ENCODE measurements at regions not wholly inside any gene's neighbourhood (a gene's known extent, or its start where the extent isn't known, plus 50 kb on each side); places are given as distances from the start of the nearest gene placed in this dataset.
"Not testable (repeated sequence)": the region's sequence is repeated elsewhere in the genome, so short reads cannot be mapped to it uniquely, and the experiment has no call there.

DNA sequence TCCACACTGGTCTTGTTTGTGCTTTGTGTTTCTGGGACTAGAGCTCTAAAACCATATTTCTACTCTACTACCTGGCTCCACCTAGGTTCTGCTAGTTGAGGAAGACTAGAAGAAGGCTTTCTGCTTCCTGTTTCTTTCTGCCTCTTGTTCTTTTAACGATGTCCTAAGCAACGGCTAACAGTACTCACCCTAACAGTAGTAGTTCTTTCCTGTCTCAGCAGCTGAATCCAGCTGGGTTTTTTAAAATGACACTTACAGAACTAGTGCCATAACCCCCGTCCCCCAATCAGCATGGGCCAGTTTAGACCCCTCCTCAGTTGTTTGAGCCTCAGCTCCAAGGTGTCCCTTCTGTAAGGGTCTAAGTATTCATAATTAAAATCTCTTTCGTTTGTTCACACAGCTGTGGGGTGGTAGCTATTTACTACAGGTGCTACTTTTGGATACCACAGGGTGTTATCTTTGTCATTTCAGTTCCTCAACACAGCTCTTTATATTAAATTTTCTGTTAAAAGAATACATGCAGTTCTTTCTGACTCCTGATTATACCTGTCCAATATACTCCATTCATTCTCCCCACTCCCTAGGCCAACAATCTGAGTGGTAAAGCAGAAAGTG, 790.2 kb downstream of the DHX35 start:
- in situ Hi-C loops (cut with MboI; ENCODE audit: low sequenced_read_pairs), result no loop called here

DNA sequence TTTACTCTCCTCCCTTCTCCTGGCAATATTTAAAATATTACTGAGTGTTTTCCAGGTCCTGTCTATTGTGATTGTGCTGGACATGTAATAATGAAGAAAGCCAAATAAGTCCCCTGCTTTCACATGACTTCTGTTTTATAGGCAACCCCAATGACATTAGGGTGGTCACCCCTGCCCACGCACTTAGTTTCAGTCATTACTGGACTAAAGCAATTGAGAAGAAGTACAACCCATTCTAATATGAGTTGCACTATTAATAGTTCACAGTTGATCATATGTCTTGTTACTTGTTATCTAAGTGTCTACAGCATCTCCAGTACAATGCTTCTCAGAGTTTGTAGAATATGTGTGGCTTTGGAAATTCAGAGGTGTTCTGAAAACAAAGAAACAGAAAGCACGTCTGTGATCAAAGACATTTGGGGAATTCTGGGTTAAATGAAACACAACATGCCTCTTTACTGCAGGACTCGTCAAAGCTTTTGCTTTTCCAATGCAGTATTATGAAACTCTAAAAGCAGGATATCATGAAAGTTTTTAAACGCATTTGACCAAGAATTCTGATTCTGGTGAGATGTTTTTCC, 789.5 kb downstream of the DHX35 start:
- in situ Hi-C loops (cut with MboI; ENCODE audit: low sequenced_read_pairs), result no loop called here

DNA sequence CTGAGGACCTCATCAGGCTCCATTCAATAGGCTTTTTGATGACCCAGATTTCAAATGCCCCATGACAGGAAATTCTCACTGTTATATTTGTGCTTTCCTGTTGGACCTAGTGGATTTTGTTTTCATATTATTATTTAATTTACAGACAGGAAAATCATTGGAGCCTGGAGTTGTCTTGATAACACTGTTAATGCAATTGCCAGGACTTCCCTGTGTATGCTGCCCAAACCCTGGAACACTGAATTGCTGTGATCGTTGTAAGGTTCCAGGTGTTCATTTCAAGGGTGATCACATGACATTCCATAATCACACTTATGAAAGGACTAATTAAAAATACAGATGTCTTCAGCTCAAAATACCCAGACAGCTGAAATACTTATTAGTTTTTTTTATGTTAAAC, 783.2 kb downstream of the DHX35 start:
- in situ Hi-C loops (cut with MboI; ENCODE audit: low sequenced_read_pairs), result no loop called here

DNA sequence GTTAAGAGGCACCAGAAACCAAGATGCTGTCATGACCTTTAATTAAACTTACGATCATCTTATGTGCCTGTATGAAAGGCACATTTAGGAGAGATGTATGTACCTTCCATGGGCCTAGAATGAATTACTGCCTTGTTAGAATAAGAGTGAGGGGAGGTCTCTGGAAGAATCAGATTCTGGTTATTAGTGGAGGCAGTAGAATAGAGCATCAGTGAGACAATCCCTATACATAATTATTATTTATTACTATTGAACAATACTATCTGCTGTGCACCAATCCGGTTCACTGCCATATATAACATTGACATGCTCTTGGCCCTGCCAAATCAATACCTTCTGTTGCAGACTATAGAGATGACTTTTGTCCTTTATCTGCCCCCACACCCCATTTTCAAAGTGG, 776.5 kb downstream of the DHX35 start:
- in situ Hi-C loops (cut with MboI; ENCODE audit: low sequenced_read_pairs), result no loop called here

DNA sequence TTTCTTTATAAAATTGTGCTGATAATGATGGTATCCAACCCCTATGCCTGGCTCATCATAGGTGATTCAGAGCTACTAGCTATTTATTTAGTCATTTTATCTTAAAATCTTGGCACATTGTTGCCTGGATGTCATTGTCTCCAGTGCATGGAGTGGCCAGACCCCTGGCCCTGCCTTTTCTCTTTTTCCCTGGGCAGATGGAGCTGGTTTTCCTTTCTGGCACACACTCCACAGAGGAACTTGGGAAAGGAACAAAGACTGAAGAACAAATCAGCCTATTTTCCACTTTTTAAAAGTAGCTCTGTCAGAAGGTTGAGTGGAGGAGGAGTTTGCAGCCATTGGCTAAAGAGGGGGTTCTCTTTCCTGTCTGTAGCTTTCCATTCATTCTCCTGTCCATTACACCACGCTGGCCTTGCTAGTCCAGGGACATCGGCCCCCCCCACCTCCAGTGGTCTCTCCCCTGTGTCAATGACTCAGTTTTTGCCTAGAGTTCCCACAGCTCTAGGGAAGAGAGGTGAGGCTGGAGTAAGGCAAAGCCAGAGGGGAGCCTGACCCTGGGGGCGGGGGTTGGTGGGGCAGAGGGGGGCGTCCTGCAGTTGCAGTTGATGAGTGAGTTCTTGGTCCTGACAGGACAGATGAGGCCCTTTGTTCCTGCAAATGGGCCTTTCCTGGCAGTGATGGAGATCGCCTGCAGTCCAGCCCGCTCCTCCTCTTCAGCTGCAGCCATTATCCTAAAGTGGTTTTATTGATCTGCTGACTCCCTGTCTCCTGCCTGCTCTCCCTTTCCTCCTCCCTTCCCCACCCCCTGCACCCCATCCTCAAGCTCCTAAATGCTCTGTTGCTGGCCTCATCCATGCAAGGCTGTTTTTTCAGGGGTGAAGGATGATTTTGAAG, 774.5 kb downstream of the DHX35 start:
- in situ Hi-C loops (cut with MboI; ENCODE audit: low sequenced_read_pairs), result no loop called here

DNA sequence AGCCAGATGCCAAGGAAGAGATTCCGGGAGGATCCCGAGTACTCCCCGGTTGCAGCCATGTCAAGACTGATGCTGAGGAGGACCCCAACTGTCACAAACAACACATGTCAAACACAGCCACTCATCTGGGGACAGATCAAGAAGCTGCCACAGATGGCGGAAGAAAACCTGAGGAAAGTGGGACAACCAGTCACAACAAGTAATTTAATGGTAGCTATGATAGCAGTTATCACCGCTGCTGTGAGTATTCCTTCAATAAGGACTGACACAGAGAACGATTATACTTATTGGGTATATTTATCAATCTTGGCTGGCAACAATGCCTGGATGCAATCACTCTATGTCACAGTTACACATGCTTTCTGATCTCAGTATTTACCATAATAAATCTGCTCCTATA, 763.4 kb downstream of the DHX35 start:
- in situ Hi-C loops (cut with MboI; ENCODE audit: low sequenced_read_pairs), result not testable (repeated sequence)

DNA sequence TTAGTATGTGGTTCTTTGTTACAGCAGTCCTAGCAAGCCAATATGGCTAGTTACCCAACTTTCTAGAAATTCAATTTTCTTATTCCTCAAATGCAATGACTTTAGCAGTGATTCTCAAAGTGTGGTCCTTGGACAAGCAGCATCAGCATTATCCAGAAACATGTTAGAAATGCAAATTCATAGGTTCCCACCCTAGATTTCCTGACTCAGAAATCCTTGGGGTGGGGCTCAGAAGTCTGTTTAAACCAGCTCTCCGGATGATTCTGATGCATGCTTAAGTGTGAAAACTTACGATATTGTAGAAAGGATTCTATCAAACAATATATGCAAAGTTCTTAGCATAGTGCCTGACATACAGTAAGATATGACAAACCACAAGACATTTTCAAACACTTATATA, 757.1 kb downstream of the DHX35 start:
- in situ Hi-C loops (cut with MboI; ENCODE audit: low sequenced_read_pairs), result no loop called here

DNA sequence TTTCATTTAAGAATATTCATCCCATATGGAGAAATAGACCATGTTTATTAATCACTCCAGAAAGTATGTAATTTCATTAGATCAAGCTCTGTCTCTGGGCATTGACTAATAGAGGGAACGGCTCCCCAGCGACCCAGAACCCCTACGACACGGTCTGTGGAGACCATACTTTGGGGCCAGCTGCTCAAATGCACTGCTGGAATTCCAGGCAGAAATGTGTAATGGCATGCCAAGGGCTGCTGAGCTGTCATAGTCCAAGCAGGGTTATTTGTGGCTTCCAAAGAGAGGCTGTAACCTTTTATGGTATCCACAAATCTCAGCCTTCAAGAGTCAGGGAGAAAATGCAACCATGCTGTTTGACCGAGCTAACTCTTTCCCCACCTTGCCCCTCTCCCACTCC, 755.8 kb downstream of the DHX35 start:
- in situ Hi-C loops (cut with MboI; ENCODE audit: low sequenced_read_pairs), result no loop called here

DNA sequence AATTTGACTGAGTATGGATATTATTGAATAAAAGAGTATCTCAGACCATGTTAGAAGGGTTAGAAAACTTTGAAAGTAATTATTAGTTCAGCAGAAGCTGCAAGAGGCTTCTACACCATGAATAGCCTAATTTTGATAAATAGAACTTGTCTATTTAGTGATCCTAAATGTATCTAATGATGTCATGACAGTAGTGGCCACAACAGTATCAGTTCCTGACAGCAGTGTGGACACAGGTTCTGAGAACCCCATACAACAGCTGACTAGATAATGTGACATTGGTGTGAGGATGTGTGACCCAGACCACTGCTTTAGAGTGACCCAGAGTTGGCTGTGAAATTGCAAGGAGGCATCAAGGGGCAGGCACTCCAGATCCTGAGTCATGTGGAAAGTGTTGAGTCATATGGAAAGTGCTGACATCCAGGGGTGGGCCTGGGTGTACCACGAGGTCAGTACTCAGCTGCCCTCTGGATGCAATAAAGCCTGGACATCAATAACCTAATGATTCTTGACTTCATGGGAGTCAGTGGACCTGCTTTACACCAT, 754.7 kb downstream of the DHX35 start:
- in situ Hi-C loops (cut with MboI; ENCODE audit: low sequenced_read_pairs), result no loop called here

DNA sequence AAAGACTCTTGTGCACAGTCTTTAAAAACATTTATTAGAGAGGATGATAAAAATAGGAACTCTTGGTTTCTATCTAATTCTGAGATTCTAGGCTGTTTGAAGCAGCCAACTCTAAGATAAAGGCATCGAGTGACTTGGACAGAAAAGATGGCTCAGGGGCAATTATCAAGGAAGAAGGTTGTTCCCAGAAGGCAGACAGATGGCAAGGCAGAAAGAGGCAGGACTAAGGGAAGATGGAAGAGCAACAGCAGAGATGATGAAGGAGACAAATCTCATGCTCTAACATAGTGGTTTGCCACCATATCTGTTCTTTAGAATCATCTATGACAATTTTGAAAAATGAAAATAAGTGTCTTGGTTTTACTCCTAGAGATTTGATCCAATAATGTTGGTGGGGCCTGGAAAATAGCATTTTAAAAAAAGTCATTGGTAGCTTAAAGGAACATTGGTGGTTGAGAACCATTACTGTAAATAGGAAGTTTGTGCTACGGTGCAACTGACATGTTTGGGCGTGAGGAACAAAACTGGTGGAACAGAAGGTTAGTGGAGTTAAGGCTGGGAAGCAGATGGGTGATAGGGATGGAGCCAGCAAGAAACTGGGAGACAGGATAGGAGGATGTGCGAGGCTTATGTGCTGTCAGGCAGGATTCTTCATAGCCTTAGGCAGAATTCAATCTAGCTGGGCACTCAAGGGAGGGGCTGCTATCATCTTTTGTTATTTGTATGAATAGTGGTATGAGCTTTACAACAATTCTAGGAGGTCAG, 751.1 kb downstream of the DHX35 start:
- in situ Hi-C loops (cut with MboI; ENCODE audit: low sequenced_read_pairs), result no loop called here

DNA sequence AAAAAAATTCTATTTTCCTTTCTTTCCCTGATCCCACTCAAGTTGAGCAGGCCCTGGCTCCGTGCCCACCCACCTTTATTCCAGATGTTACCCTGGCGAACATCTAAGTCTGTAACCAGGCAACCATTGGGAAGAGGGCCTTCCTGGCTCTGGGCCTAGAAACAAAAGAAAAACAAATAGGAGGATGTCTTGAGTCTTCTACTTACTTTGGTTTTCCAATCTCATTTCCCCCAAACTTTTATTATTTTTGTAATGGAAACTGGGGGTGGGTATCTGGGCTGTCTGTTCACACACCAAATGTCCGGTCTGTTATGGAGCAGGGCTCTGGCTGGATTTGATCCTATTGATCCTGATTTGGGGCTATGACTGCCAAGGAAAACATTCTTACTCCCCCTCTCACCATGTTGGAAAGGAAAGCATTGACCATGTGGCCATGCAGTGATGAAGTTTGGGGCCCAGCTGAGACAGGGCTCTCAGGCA, 744.1 kb downstream of the DHX35 start:
- in situ Hi-C loops (cut with MboI; ENCODE audit: low sequenced_read_pairs), result no loop called here

DNA sequence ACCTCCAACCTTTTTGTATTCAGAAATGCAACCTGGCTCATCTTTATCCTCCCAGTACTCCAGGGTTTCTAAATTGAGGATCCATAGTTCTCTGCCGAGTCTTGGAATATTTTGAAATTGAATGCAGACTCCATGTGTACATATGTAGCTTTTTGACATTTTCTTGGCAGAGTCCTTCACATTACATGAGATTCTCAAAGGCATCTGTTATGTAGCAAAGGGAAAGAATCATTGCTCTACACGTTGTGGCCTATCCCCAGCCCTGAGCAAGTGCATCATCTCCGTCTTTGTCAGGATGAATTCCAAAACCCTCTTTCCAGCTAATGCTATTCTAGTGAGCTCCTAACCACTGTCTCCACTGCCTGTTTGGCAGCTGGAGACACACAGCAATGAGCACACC, 742.9 kb downstream of the DHX35 start:
- in situ Hi-C loops (cut with MboI; ENCODE audit: low sequenced_read_pairs), result no loop called here

DNA sequence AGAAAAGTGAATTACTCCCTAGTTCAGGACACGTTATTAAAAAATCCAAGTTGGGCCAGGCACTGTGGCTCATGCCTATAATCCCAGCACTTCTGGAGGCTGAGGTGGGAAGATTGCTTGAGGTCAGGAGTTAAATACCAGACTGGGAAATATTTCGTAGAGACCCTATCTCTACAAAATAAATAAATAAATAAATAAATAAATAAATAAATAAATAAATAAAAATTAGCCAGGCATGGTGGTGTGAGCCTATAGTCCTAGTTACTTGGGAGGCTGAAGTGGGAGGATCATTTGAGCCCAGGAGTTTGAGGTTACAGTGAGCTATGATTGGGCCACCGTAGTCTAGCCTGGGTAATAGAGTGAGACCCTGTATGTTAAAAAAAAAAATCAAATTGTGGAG, 741.2 kb downstream of the DHX35 start:
- in situ Hi-C loops (cut with MboI; ENCODE audit: low sequenced_read_pairs), result not testable (repeated sequence)

DNA sequence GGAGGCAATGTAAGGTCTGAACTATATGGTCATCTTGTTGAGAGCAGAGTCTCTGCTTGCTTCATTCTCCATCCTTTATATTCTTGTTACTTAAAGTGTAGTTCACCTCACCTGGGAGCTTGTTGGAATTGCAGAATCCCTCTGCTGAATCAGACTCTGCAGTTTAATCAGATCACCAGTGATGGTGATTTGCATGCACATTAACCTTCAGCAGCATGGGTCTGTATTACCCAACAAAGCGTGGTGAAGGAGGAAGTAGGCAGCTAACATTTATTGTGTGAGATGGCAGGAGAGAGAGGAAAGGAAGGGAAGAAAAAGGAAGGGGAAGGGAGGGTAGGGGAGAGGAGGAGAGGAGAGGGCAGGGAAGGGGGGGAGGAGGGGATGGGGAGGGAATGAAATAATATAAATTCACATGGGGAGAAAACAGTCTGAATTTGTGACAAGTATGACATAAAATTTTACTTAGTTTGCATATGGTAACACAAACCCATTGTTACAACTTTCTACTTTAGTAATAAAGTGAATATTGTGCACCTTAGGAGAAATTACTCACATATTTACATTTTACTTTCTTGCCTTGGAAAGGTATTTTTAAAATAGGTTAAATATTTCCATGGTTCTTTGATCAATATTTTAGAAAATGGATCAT, 740.7 kb downstream of the DHX35 start:
- in situ Hi-C loops (cut with MboI; ENCODE audit: low sequenced_read_pairs), result no loop called here

DNA sequence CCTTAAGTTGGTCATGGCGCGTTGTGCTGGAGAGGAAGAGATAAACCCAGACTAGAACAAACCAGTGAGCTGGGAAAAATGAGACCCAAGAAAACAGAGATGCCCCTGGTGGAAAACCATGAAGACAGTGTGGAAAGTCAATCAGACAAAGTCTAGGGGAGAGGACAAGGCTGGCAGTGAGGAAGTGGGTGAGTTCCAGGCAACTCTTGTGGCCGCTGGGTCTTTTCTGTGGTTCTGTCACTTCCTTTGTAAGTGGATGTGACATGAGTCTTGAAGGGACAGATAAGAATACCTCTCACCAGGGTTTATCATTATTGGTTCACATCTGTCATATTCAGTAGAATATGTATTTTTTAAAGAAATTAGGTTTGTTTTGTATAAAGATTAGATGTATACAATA, 738.4 kb downstream of the DHX35 start:
- in situ Hi-C loops (cut with MboI; ENCODE audit: low sequenced_read_pairs), result no loop called here

DNA sequence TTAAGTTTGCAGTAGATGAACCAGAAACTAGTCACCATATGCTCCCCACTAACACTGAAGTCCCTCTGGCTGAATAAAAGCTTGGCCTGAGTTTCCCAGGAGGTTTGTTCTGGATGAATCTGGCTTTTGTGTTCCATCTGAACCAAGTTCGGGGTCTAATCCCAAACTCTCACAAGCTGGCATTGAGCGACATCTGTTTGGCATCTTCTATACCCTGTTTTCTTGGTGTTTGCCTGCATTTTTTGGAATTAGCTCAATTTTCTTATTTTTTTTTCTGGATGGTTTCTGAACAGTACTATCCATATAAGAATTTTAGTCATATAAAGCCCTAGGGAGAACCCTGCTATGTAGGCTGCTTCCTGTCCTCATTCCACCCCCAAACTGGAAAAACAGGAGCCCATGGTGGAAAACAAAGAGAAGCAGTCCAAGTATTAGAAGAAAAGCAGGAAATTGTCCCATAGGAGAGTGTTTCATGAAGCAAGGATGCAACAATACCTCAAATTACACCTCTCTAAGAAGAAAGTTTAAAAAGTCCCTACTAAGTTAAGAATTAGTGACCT, 737.1 kb downstream of the DHX35 start:
- in situ Hi-C loops (cut with MboI; ENCODE audit: low sequenced_read_pairs), result no loop called here

DNA sequence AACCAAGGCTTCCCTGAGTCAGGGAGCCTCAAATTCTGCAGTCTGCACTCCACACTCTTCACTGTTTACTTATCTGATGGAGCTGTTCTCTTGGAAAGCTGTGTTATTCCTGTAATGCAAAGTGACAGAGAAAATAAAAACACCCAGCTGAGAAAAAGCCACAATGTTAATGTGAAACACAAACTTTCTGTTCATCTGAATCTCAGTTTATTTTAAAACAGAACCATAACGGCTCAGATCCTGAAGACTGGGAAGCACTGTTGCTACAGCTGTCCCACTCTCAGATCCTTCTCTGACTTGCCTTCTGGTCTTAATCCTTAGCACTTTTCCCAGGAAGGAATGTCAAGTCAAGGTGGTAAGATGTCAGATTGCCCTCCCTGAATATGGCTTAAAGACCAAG, 736.6 kb downstream of the DHX35 start:
- in situ Hi-C loops (cut with MboI; ENCODE audit: low sequenced_read_pairs), result no loop called here

DNA sequence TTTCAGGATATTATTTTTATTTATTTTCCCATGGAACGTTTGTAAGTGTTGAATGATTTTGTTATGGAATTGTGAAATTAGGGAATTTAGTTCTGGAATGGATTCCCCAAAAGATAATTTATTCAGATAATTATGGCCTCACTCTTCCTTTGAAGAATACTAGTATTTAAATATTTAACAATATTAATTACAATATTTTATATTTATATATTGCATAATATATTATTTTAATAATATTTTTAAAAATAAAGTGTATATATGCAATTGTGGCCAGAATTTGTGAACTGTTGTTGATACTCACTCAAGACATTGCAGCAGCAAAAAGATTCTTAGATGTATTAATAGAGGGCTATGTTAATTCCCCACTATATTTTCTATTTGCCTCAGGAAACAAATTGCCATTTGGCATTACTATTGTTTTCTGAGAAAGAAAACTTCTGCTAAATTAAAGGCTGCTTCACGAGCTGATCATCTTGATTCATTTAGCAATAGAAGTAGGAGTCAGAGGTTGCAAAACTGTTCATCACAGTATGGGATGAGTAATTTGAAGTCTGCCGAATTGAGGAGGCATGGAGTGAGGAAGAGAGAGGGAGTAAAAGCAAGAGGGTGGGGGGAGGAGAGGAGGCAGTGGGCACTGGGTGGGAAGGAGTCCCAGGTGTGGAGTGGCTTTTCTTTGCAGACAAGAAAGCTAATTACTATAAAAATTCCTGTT, 729.2 kb downstream of the DHX35 start:
- in situ Hi-C loops (cut with MboI; ENCODE audit: low sequenced_read_pairs), result no loop called here

DNA sequence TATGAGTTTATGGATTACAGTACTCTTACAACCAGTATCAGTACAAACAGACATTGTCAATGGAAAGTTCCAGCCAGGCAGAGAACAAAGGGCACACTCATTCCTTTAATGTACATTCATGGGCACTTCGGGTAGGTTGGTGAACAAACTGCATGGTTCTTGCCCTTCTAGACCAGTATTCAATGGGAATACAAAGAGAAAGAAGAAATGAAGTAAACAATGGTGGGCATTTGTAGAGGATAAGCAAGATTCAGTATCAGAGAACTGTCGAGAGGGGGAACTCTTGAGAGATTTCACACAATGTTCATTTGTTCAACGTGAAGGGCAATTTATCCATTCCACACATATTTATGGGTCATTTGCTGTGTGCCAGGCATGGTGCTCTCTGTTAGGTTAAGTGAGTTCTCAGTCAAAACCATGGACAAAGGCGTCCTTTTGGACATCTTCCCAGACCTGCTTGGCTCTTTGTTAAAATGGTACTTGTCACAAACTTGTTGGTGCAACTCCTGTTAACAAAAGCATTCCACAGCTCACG, 714.8 kb downstream of the DHX35 start:
- in situ Hi-C loops (cut with MboI; ENCODE audit: low sequenced_read_pairs), result no loop called here
